DMS153 treated with DMSO at 0.1 percent for 48 hours (cell line): ENCODE measurements at regions not wholly inside any gene's neighbourhood (a gene's known extent, or its start where the extent isn't known, plus 50 kb on each side); places are given as distances from the start of the nearest gene placed in this dataset.
A peak's percentile ranks its signal among the peaks of the same experiment; 100 is the strongest.

ENCODE experiments used
- DNase-seq: peaks from one replicate; lab custom pipeline; 2025; ENCODE audit not compliant: unreplicated experiment; lab: John Stamatoyannopoulos, UW

GRCh38 chr2:59312029-59312428 is 1070.9 kb upstream of the FANCL start:
- DNase-seq, result no peak

GRCh38 chr2:59308108-59308507 is 1067.0 kb upstream of the FANCL start:
- no peak for DNase-seq

- DNase-seq, result no peak
These were observed 1066.1 kb upstream of the FANCL start for GRCh38 chr2:59307196-59307595.

- DNase-seq, result no peak
These were observed 1062.1 kb upstream of the FANCL start for GRCh38 chr2:59303272-59303671.

- no peak for DNase-seq
These were observed 1061.6 kb upstream of the FANCL start for GRCh38 chr2:59302683-59303082.

- peak; percentile 24 for DNase-seq
These were observed 1060.6 kb upstream of the FANCL start for GRCh38 chr2:59301466-59302402.

GRCh38 chr2:59297816-59298215 is 1056.7 kb upstream of the FANCL start:
- no peak for DNase-seq

- no peak for DNase-seq
These were observed 1055.2 kb upstream of the FANCL start for GRCh38 chr2:59296279-59296678.

GRCh38 chr2:59295524-59296162 is 1054.5 kb upstream of the FANCL start:
- no peak for DNase-seq

- DNase-seq, result no peak
These were observed 1047.6 kb upstream of the FANCL start for GRCh38 chr2:59288771-59289170.

- DNase-seq, result no peak
These were observed 1041.4 kb upstream of the FANCL start for GRCh38 chr2:59282374-59283057.

- no peak for DNase-seq
These were observed 1036.5 kb upstream of the FANCL start for GRCh38 chr2:59277671-59278070.

- no peak for DNase-seq
These were observed 1035.8 kb upstream of the FANCL start for GRCh38 chr2:59276917-59277316.

- DNase-seq, result no peak
These were observed 1034.9 kb upstream of the FANCL start for GRCh38 chr2:59276033-59276432.

GRCh38 chr2:59266453-59266852 is 1025.3 kb upstream of the FANCL start:
- DNase-seq, result no peak

- DNase-seq, result no peak
These were observed 1018.8 kb upstream of the FANCL start for GRCh38 chr2:59259913-59260312.

- no peak for DNase-seq
These were observed 1015.2 kb upstream of the FANCL start for GRCh38 chr2:59256290-59256689.

- no peak for DNase-seq
These were observed 1013.2 kb upstream of the FANCL start for GRCh38 chr2:59254279-59254678.

- no peak for DNase-seq
These were observed 1009.2 kb upstream of the FANCL start for GRCh38 chr2:59250307-59250677.

- peak; percentile 3 for DNase-seq
These were observed 1008.5 kb upstream of the FANCL start for GRCh38 chr2:59249441-59250306.

GRCh38 chr2:59239146-59239545 is 998.0 kb upstream of the FANCL start:
- DNase-seq, result no peak
